ENCODE measurements at regions not wholly inside any gene's neighbourhood (a gene's known extent, or its start where the extent isn't known, plus 50 kb on each side); places are given as distances from the start of the nearest gene placed in this dataset.

DNA sequence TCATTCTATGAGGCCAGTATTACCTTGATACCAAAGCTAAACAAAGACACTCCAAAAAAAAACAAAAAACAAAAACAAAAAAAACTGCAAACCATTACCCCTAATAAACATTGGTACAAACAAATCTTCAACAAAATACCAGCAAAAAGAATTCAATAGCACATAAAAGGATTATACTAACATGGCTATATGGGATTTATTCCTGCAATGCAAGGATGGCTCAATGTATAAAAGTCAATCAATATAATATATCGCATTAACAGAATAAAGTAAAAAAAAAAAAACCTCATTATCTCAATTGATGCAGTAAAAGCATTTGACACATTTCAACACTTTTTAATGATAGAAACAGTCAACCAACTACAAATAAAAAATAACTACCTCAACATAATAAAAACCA is 233.3 kb upstream of the NFE2L3 start:
- TF ChIP-seq, protein P1, sequence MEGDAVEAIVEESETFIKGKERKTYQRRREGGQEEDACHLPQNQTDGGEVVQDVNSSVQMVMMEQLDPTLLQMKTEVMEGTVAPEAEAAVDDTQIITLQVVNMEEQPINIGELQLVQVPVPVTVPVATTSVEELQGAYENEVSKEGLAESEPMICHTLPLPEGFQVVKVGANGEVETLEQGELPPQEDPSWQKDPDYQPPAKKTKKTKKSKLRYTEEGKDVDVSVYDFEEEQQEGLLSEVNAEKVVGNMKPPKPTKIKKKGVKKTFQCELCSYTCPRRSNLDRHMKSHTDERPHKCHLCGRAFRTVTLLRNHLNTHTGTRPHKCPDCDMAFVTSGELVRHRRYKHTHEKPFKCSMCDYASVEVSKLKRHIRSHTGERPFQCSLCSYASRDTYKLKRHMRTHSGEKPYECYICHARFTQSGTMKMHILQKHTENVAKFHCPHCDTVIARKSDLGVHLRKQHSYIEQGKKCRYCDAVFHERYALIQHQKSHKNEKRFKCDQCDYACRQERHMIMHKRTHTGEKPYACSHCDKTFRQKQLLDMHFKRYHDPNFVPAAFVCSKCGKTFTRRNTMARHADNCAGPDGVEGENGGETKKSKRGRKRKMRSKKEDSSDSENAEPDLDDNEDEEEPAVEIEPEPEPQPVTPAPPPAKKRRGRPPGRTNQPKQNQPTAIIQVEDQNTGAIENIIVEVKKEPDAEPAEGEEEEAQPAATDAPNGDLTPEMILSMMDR (conservative IDR thresholded peaks at IDR 0.05; ENCODE audit: low read depth, low read length) = no peak
- TF ChIP-seq EZH2 (IDR thresholded peaks at IDR 0.05; ENCODE audit: borderline replicate concordance, low read depth, low read length, poor library complexity, severe bottlenecking) = no peak
